Stimulated activated CD4-positive, alpha-beta T cell treated with anti-CD3 and anti-CD28 coated beads, Interleukin-1b, Interleukin-23, amount 100 ng/mL, for 1 hour (primary cell): ENCODE measurements at regions not wholly inside any gene's neighbourhood (a gene's known extent, or its start where the extent isn't known, plus 50 kb on each side); places are given as distances from the start of the nearest gene placed in this dataset.

Experiments
- DNase-seq, 2 donors: peaks; one replicate each; pipeline ENCODE4 v3.0.0-alpha.2; 2020; ENCODE audit warnings: low read depth in 2 of 2

- DNase-seq = no peak
Observed at GRCh38 chr1:175826705-175827104, 83.3 kb upstream of the TNR start.

- no peak for DNase-seq
Observed at GRCh38 chr1:175824079-175824478, 80.7 kb upstream of the TNR start.

- no peak for DNase-seq
Observed at GRCh38 chr1:175823406-175823805, 80.0 kb upstream of the TNR start.

- DNase-seq = no peak
Observed at GRCh38 chr1:175822580-175822979, 79.2 kb upstream of the TNR start.

- no peak for DNase-seq
Observed at GRCh38 chr1:175820456-175821025, 77.1 kb upstream of the TNR start.

GRCh38 chr1:175818929-175819328 lies 75.5 kb upstream of the TNR start:
- DNase-seq = no peak

- no peak for DNase-seq
Observed at GRCh38 chr1:175817445-175817844, 74.0 kb upstream of the TNR start.

- no peak for DNase-seq
Observed at GRCh38 chr1:175814885-175815284, 71.5 kb upstream of the TNR start.

- no peak for DNase-seq
Observed at GRCh38 chr1:175812936-175813335, 69.5 kb upstream of the TNR start.

- no peak for DNase-seq
Observed at GRCh38 chr1:175810305-175810704, 66.9 kb upstream of the TNR start.

GRCh38 chr1:175808999-175809398 lies 65.6 kb upstream of the TNR start:
- no peak for DNase-seq

- DNase-seq = no peak
Observed at GRCh38 chr1:175808573-175808972, 65.2 kb upstream of the TNR start.

- no peak for DNase-seq
Observed at GRCh38 chr1:175804561-175804960, 61.2 kb upstream of the TNR start.

- DNase-seq = no peak
Observed at GRCh38 chr1:175803413-175803812, 60.0 kb upstream of the TNR start.

GRCh38 chr1:175802407-175803123 lies 59.2 kb upstream of the TNR start:
- no peak for DNase-seq

GRCh38 chr1:175801979-175802378 lies 58.6 kb upstream of the TNR start:
- DNase-seq = no peak

- DNase-seq = no peak
Observed at GRCh38 chr1:175797576-175797975, 54.2 kb upstream of the TNR start.

GRCh38 chr1:175794586-175794985 lies 51.2 kb upstream of the TNR start:
- no peak for DNase-seq

- no peak for DNase-seq
Observed at GRCh38 chr1:175793617-175794016, 50.2 kb upstream of the TNR start.
